H1 (cell line): ENCODE measurements at regions not wholly inside any gene's neighbourhood (a gene's known extent, or its start where the extent isn't known, plus 50 kb on each side); places are given as distances from the start of the nearest gene placed in this dataset.

Experiments used
- EZH2 ChIP-seq: fragments of 200-600 bp; sonication (generic); IDR thresholded peaks from 2 replicates; pipeline ENCODE4 v1.7.1; 2012; ENCODE audit warnings: low read depth, mild to moderate bottlenecking, moderate library complexity, low read length, inconsistent platforms; ENCODE audit not compliant: severe bottlenecking
- JUN ChIP-seq: IDR thresholded peaks from 2 replicates; pipeline ENCODE4 v1.6.1; 2011; ENCODE audit warnings: low read depth, mild to moderate bottlenecking, improper control_type of control experiment, low read length
- RNF2 ChIP-seq: fragments of 200-900, 300-1000 bp; sonication (generic); IDR thresholded peaks from 2 replicates; pipeline ENCODE4 v1.7.1; 2016; ENCODE audit warnings: borderline replicate concordance, low read depth, mild to moderate bottlenecking, antibody characterized with exemption, low read length; ENCODE audit not compliant: poor library complexity, severe bottlenecking; ENCODE audit errors: missing control alignments
- SIRT6 ChIP-seq: IDR thresholded peaks from one replicate; pipeline ENCODE4 v1.7.1; 2012; ENCODE audit warnings: low read length, inconsistent platforms
- SIX5 ChIP-seq: IDR thresholded peaks from 2 replicates; pipeline ENCODE4 v1.6.1; 2011; ENCODE audit warnings: mild to moderate bottlenecking, low read depth, low read length
- TAF1 ChIP-seq: IDR thresholded peaks from 2 replicates; pipeline ENCODE4 v1.6.1; 2011; ENCODE audit warnings: mild to moderate bottlenecking, low read depth, low read length
- TEAD4 ChIP-seq: IDR thresholded peaks from 2 replicates; pipeline ENCODE4 v1.6.1; 2012; ENCODE audit warnings: low read depth, low read length, inconsistent platforms, mixed read lengths
- ZNF274 ChIP-seq: IDR thresholded peaks from 2 replicates; pipeline ENCODE4 v1.7.0; 2012; ENCODE audit warnings: low read length, borderline replicate concordance; ENCODE audit errors: extremely low read depth

DNA sequence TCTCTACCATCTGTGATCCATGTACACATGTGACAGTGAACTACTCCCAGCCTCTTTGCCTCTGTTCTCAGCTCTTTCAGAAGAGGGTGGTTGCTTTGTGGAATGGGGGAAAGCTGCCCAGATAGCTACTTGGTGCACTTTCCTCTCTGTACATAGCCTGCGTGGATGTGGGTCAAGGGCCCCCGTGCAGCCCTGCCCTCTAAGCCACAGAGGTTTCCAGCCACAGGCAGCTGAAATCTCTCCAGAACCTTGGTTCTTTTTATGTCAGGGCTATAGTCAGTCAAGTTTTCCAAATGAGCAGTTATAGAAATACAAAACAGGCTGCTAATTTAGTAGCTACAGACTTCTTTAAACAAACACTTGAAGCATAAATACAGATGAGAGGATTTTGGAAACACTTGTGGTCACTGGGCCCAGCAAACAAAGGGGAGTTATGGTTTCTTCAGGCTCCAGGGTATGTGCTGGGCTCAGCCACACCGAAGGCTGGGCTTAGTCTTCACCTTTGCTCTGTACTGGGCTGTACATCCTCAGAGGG lies 199.7 kb upstream of the ASIC2 start (continued):
- TF ChIP-seq EZH2 (no peak), RNF2 (no peak), SIRT6 (no peak), TEAD4 (no peak), TAF1 (no peak), ZNF274 (no peak), JUN (no peak), SIX5 (no peak)
